Activated naive CD4-positive, alpha-beta T cell treated with anti-CD3 and anti-CD28 coated beads, Interleukin-2, amount 50 U/mL, for 16 hours (primary cell): ENCODE measurements at regions not wholly inside any gene's neighbourhood (a gene's known extent, or its start where the extent isn't known, plus 50 kb on each side); places are given as distances from the start of the nearest gene placed in this dataset.
"Not testable (repeated sequence)": the region's sequence is repeated elsewhere in the genome, so short reads cannot be mapped to it uniquely, and the experiment has no call there.

Source experiments
- DNase-seq: peaks from one replicate; pipeline ENCODE4 v3.0.0-alpha.2; 2020

DNA sequence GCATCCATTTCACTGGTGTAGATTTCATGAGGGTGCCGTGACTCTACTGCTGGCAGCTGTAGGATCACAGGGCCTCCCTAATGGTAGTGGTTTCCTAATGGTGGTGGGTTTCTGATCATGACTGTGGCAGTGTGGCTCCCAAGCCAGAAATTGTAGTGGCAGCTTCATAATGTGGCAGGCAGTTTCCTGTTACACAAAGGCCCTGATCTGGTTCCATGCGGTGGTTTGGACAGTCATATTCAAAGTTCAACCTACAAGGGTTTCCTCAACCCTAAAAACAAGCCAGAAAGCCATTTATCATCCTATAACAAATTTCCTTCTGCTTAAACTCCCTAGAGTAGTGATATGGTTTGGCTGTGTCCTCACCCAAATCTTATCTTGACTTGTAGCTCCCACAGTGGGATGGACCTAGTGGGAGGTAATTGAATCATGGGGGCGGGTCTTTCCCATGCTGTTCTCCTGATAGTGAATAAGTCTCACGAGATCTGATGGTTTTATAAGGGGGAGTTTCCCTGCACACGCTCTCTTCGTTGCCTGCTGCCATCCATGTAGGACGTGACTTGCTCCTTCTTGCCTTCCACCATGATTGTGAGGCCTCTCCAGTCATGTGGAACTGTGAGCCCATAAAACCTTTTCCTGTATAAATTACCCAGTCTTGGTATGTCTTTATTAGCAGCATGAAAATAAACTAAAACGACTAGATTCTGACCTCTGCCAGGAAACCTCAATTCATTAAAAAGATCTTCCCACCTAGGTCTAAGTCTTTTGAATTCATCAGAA lies 257.1 kb downstream of the EFCAB11 start:
- DNase-seq: no peak

DNA sequence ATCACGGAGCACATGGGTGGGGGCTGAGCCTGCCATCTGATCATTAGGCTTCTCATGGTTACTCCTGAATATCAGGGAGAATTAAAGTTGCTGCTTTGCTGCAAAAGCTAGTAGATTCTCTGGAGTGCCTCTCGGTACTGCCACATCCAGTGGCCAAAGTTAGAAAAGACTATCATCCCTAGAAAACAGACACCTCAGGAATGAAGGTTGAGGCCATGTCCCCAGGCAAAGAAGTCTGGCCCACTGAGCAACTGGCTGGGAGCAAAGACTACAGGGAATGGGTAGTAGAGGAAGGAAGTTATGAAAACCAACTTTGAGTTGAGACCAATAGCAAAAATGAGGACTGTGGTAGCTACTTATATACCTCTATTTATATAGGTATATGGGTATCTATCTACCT lies 258.7 kb downstream of the EFCAB11 start:
- DNase-seq: no peak

DNA sequence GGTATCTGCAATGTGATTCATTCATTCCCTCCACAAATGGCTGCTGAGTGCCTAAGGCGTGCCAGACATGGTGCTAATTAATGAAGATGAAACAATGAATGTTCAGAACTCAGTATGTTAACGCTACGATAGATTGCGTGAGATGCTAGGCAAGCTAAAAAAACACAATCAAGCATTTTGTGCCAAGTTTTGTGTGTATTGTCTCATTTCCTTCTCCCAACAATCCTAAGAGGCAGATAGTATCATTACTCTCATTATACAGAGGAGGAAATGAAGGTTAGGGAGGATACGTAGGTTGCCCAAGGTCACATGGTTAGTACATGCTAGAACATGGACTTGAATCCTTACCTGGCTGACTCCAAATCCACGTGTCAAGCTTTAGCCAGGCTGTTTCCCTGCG lies 264.4 kb downstream of the EFCAB11 start:
- DNase-seq: no peak

DNA sequence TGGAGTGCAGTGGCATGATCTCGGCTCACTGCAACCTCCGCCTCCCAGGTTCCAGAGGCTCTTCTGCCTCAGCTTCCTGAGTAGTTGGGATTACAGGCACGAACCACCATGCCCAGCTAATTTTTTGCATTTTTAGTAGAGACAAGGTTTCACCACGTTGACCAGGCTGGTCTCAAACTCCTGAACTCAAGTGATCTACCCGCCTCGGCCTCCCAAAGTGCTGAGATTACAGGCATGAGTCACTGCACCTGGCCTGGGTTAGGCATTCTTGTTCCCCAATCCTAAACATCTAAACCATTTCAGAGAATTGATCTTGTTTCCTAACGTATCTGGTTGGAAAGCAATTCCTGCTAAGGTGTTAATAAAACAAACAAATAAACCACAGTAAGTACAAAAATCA lies 264.8 kb downstream of the EFCAB11 start:
- not testable (repeated sequence) for DNase-seq

DNA sequence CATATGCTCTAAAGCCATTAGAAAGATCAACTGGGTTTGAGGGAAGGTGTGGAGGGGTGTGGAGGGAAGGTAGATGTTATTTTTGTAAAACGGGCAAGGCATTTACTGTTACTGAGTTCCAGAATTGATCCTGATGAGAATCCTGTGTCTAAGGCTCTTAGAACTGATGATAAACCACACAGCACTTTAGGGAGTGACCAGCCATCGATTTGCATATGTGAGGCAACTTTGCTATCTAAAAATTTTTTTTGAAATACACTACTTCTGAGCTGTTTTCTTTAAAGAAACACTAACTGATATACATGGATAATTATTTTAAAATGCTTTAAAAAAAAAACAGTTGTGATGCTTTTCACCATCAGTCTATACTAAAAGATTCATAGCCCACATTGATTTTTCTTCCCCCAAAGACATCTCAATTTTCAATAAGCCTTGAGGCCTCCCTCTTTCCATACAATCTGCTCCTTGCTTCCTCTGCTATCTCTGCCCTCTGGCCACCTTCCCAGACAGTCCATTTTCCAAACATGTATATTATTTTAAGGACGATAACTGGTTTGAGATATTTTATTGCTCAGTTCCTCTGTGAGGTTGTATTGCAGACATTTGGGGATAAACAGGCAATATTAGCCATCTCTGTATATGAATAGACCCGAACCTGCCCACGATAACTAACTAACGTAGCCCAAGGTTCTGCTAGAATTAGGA lies 265.9 kb downstream of the EFCAB11 start:
- DNase-seq: no peak

DNA sequence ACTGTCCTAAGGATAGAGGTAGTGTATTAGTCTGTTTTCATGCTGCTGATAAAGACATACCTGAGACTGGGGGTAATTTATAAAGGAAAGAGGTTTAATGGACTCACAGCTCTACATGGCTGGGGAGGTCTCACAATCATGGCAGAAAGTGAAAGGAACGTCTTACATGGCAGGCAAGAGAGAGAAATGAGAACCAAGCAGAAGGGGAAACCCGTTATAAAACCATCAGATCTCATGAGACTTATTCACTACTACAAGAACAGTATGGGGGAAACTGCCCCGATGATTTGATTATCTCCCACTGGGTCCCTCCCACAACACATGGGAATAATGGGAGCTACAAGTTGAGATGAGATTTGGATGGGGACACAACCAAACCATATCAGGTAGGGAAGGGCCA lies 267.4 kb downstream of the EFCAB11 start:
- not testable (repeated sequence) for DNase-seq

DNA sequence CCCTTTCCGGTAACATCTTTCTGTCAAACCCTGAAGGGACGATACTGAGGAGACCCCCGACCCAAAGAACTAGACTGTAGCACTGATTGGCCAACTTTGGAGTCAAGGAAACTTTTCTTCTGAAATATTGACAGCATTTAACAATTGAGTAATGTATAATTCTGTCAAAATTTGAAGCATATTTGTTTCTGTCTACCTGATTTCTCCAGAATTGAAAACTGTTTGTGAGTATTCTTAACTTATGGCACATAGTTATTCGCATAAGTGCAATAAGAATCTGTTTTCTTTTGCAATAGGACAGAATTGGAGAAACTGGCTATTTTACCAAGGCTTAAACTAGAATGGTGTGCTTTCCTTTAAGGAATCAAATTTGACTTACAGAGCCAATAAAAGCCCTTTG lies 267.1 kb upstream of the FOXN3 start:
- no peak for DNase-seq

DNA sequence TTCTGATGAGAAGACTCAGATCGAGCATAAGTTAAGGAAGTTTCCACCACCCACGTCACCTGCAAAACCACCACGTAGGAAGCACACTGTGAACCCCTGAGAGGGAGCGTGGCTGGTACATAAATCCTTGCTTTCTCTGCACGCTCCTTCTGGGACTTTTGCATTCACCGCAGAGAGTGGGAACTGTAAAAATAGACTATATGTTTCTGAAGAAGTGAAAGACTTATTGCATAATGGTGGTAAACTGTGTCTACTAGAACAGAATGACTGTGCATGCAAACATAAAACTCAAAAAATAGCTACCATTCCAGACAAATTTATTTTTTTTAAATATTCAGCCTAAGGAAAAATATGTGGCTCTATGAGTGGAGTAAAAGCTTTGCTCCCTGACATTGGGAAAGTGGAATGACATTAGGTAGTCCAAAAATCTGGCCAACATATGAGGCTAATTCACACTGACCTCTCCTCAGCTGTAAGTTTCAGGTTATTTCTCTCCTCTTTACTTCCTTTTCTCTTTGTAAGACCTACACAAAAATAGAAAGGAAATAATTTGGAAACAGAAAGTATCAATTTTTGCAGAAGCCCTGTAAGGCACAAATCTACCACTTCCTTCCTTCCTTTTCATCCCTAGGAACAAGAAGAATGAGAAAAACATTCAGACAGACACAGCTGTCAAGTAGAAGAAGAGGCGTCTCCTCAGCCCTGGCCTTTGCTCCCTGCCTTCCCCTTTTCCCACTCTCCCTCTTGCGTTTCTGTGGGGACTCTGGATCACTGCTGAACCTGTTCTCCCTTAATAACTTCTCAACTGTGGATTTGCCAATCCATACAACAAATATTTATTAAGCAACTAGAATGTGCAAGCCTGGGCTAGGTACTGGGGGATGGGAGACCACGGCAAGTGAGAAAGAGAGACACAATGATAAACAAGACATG lies 264.3 kb upstream of the FOXN3 start:
- peak; percentile 68 for DNase-seq

DNA sequence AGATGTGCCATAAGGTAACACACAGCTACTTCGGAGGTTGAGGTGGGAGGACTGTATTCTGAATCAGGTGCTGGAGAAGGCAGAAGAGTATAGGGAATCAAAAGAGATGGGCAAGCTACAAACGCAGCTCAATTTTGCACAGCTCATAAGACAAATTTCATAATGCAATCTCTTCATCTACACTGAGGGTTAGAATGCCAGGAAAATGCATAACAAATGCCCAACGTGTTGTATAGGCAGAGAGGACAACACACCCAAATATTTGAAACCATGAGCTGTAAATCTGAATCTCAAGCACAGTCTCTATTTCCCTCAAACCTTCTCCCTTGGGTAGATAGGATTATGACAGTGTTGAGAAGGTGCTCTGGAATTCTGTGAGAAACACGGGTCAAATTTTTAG lies 263.1 kb upstream of the FOXN3 start:
- no peak for DNase-seq

DNA sequence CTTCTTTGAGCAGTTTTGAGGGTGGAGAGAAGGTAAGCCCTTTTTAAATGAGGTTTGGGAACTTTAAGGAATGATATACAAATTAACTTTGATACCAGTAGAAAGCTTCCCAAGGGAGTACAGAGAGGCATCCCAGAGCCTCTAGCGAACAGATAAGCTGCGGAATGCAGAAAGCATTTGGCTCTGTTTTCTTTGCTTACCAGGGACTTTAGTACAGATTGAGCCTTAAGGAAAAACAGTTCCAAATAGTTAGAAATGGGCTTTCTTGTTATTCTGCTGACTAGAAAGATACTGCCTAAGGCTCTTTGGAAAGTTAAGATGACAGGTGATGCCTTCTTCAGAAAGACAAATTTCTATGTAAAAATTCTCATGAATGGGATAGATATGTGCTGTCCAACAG lies 261.7 kb upstream of the FOXN3 start:
- DNase-seq: no peak

DNA sequence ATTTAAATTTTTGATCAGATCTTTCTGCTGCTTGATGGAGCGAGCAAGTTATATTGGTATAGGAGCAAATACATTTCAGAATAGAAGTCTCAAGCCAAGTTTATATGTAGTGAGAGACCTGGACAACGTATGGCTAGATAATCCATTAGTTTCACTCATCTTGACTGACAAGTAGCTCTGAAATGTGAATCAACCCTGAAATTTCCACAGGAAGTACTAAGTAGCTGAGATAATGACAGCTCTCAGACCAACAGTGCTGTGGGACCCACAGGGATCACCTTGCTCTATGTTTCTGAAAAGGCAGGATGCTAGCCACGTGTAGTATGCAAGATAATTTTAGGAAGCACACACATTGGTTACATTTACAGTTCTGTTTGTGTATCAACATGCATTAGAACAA lies 258.6 kb upstream of the FOXN3 start:
- DNase-seq: no peak

DNA sequence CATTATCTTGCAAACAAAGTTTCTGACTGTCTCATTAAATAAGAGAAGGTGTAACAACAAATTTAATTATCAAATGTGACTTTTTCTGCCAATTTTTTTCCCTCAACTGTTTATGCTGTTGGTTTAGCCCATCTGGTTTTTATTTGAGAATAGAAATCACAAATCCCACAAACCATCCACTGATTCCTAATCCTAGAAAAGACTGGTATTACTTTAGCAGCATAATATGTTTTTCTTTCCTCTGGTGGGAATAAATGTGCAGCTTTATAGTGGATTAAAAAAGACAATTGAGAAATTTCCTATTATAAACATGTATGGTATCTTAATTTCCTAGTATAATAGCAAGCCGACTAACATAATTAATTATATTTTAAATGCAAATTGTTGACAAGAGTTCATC lies 257.9 kb upstream of the FOXN3 start:
- no peak for DNase-seq

DNA sequence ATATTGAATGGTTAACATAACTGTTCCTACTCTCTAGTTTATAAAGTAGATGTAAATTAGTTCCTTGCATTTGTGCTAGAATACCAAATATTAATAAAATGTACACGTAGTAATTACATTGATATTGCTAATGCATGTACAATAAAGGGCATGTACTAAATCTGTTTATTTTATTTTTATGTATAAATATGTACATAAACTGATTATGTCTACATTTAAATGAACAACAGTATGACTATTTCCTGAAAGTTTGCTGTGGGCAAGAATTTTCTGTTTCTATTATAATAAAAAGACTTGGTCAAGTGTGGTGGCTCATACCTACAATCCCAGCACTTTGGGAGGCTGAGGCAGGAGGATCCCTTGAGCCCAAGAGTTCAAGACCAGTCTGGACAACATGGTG lies 257.2 kb upstream of the FOXN3 start:
- no peak for DNase-seq

DNA sequence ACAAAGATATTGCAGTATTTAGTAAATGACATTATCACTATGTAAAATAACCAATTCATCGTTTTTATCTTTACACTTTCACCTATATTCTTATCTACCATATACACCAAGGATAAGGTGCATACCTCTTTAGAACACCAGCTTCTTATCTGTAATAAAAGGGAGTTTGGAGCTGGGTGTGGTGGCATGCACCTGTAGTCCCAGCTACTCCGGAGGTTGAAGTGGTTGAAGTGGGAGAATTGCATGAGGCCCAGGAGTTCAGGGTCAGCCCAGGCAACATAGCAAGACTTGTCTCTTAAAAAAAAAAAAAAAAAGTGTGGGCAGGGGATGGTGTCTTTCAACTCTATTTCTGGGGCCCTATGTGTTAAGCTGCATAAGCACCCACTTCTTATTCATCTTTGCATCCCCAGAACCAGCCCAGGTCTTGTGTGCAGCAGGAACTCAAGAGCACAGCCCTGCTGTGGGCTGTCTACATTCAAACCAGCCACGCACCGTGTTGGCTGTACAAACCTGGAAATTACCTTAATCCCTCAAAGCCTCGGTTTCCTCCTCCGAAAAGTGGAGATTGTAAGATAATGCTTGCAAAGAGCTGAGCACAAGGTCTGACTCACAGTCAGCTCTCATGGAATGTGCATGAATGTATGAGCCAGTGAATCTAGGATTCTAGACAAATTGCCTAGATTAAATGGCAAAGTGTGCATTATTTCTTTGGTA lies 256.6 kb upstream of the FOXN3 start:
- DNase-seq: no peak

DNA sequence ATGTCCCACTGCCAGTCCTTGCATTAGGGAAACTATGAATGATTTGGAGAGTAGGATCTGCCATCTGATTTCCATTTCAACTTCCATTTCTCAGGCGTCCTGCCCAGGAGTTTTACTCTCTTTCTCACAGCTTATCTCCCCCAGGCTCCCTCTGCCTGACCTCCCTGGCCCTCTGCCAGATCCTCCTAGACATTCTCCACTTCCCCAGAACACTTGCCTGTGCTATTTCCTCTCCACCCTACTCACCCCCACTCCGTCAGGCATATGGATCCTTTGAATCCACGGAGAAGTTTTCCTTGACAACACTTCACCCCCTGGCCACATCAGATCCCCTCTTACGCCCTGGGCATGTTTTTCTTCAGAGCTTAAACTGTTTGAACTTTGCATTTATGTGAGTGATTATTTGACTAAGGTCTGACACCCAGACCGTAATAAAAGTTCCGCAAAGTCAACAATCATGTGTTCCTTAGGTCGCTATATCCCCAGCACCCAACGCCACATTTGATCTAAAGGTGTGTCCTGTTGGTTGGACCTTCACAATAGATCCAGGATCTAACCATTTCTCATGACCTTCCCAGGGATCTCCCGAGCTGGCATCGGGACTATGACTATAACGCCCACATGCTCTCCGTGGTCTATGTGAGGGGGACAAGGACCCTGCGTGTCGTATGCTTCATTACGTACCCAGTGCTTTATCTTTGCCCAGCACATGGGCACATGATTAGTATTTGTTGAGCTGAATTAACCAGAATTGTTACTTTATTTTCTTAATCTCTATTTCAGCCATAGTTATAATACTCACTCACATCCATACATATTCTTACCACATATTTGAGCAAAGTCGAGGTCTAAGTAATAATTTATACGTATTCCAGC lies 255.8 kb upstream of the FOXN3 start:
- no peak for DNase-seq

DNA sequence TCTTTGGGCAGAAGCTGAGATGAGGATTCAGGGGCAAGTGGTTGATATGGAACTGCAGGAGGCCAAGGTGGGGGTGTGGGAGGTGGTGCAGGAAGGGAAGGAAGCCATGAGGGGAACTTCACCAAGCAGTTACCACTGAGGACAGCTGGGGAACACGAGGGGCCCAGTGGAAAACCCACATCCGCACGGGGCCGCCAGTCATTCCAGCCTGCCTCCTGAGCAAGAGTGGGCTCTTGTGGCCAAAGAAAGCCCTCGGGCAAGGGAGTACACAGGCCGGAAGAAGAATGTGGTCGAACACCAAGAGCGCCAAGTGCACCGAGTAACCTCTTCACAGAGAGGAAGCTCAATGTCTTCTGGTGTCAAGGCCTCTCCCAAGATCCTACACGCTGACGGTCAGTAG lies 252.2 kb upstream of the FOXN3 start:
- no peak for DNase-seq

DNA sequence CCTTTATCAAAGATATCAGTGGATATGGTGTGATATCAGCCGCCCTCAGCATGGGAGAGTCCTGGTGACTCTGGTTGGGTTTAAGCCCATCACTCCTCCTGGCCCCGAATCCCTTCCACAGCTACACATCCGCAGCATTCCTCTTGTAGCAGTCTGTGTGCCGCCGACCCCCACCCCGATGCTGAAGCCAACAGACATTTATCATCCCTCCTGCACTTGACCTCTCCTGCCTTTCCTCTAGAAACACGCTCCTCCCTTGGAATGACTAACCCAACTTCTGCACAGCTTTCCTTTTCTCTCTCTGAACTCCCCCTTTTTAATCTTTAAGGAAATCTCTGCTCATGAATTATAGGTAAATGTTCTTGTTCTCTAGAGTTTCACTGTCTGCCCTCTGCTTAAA lies 250.9 kb upstream of the FOXN3 start:
- no peak for DNase-seq

DNA sequence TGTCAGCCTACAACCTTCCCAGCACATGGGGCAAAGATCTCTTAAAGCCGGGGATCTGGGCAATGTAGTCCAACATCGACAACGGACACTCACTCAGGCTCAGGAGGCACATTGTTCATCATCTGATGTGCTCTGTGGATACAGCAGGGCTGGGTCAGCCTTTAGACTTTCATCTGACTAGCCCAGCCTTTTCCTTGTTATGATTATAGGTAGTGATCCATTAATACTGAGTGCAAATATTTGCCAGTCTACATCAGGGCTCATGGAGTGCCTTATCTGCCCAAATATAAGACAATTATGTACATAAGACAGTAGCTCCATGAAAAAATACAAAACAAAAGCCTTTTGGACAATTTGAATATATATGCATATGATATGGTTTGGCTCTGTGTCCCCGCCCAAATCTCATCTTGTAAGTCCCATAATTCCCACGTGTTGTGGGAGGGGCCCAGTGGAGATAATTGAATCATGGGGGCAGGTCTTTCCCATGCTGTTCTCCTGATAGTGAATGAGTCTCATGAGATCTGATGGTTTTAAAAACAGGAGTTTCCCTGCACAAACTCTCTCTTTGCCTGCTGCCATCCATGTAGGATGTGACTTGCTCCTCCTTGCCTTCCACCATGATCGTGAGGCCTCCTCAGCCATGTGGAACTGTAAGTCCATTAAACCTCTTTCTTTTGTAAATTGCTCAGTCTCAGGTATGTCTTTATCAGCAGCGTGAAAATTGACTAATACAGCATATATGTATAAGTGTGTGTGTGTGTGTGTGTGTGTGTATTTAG lies 248.5 kb upstream of the FOXN3 start:
- not testable (repeated sequence) for DNase-seq

DNA sequence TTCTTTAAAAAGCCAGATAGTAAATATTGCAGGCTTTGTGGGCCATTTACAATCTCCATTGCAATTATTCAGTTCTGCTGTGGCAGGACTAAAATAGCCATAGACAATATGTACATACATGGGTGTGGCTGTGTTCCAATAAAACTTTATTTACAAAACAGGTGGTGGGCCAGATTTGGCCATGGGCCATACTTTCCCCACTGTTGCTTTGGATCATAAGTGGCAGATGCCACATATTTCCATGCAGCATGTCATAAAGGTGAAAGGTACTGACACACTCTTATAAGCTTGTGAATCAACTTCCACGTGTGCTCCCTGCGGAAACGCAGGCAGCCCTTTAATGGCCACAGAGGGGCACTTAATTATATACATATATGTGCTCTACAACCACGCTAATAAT lies 244.4 kb upstream of the FOXN3 start:
- no peak for DNase-seq

DNA sequence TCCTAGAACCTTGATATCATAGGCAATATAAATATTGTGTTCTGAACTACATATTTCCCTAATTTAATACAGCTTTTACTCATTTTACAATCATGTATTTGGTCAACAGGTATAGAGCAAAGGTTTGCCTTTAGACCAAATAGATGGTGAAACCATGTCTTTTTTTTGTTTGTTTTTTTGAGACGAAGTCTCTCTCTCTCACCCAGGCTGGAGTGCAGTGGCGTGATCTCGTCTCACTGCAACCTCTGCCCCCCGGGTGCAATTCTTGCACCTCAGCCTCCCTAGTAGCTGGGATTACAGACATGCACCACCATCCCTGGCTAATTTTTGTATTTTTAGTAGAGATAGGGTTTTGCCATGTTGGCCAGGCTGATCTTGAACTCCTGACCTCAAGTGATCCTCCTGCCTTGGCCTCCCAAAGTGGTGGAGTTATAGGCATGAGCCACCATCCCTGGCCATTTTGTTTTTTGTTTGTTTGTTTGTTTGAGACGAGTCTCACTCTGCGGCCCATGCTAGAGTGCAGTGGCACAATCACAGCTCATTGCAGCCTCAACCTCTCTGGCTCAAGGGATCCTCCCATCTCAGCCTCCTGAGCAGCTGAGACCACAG lies 243.7 kb upstream of the FOXN3 start:
- DNase-seq: not testable (repeated sequence)

DNA sequence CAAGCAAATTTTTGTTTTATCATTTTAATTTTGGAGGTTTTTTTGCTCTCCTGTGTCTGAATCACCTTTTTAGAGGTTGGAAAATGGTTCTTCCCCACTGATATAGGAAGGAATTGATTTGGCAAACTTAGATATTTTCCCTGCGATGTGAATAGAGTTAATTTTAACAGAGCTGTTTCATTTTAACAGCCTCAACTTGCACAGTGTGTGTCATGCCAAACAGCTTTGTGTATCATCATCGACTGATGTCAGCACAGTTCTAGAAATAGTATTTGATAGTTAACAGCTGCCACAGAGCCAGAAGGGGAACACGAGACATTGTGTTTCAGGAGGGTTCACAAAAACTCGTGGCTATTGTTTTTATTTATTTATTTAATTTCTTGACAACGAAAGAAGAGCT lies 243.1 kb upstream of the FOXN3 start:
- DNase-seq: no peak
